VCaP (cell line): ENCODE measurements at regions not wholly inside any gene's neighbourhood (a gene's known extent, or its start where the extent isn't known, plus 50 kb on each side); places are given as distances from the start of the nearest gene placed in this dataset.

ENCODE experiments used
- H3K27ac ChIP-seq: fragments of 450-650 bp; 2 replicates; pipeline ENCODE4 v1.5.1; 2017
- CTCF ChIP-seq: fragments of 450-650 bp; conservative IDR thresholded peaks from 2 replicates; pipeline ENCODE4 v1.5.1; 2017; ENCODE audit warnings: mild to moderate bottlenecking, moderate library complexity

- no peak overlapping the region for H3K27ac ChIP-seq
- no peak for TF ChIP-seq CTCF
These were observed 510.0 kb downstream of the GBA3 start for GRCh38 chr4:23202712-23203247.

- no peak for TF ChIP-seq CTCF
- H3K27ac ChIP-seq = no peak overlapping the region
These were observed 502.0 kb downstream of the GBA3 start for GRCh38 chr4:23194751-23195150.

- TF ChIP-seq CTCF = no peak
- no peak overlapping the region for H3K27ac ChIP-seq
These were observed 481.4 kb downstream of the GBA3 start for GRCh38 chr4:23174179-23174578.

GRCh38 chr4:23171976-23172375 is 479.2 kb downstream of the GBA3 start:
- TF ChIP-seq CTCF = no peak
- no peak overlapping the region for H3K27ac ChIP-seq

GRCh38 chr4:23169608-23170311 is 477.0 kb downstream of the GBA3 start:
- H3K27ac ChIP-seq = no peak overlapping the region
- no peak for TF ChIP-seq CTCF

GRCh38 chr4:23166919-23167318 is 474.2 kb downstream of the GBA3 start:
- H3K27ac ChIP-seq = no peak overlapping the region
- no peak for TF ChIP-seq CTCF

GRCh38 chr4:23166407-23166806 is 473.7 kb downstream of the GBA3 start:
- no peak overlapping the region for H3K27ac ChIP-seq
- TF ChIP-seq CTCF = no peak
